ENCODE measurements at regions not wholly inside any gene's neighbourhood (a gene's known extent, or its start where the extent isn't known, plus 50 kb on each side); places are given as distances from the start of the nearest gene placed in this dataset.

- TF ChIP-seq USF1 (IDR thresholded peaks at IDR 0.05) (no peak), CEBPB (IDR thresholded peaks at IDR 0.05) (no peak), TEAD4 (IDR thresholded peaks at IDR 0.05) (no peak), YY1 (IDR thresholded peaks at IDR 0.05; ENCODE audit: low read depth) (no peak), RAD21 (IDR thresholded peaks at IDR 0.05; ENCODE audit: low read depth) (no peak), TCF12 (IDR thresholded peaks at IDR 0.05; ENCODE audit: low read depth) (no peak), EGR1 (IDR thresholded peaks at IDR 0.05) (no peak), MAX (IDR thresholded peaks at IDR 0.05) (no peak), NFIC (IDR thresholded peaks at IDR 0.05) (no peak), EP300 (IDR thresholded peaks at IDR 0.05; ENCODE audit: borderline replicate concordance) (no peak), REST (IDR thresholded peaks at IDR 0.05; ENCODE audit: low read depth) (no peak), ZBTB7A (IDR thresholded peaks at IDR 0.05; ENCODE audit: low read depth) (no peak), CREB1 (IDR thresholded peaks at IDR 0.05; ENCODE audit: low read depth) (no peak), FOXM1 (IDR thresholded peaks at IDR 0.05; ENCODE audit: borderline replicate concordance, low read depth) (no peak)
Observed at GRCh38 chr2:153739394-153739793, 132.3 kb upstream of the GALNT13 start.

GRCh38 chr2:153761936-153762335 lies 109.8 kb upstream of the GALNT13 start:
- TF ChIP-seq TCF12 (IDR thresholded peaks at IDR 0.05; ENCODE audit: low read depth), result no peak
- no peak for TF ChIP-seq MAX (IDR thresholded peaks at IDR 0.05)
- no peak for TF ChIP-seq YY1 (IDR thresholded peaks at IDR 0.05; ENCODE audit: low read depth)
- no peak for TF ChIP-seq REST (IDR thresholded peaks at IDR 0.05; ENCODE audit: low read depth)
- no peak for TF ChIP-seq TAF1 (IDR thresholded peaks at IDR 0.05; ENCODE audit: low read depth)
- TF ChIP-seq EP300 (IDR thresholded peaks at IDR 0.05; ENCODE audit: borderline replicate concordance), result no peak
- TF ChIP-seq ZBTB7A (IDR thresholded peaks at IDR 0.05; ENCODE audit: low read depth), result no peak
- TF ChIP-seq RAD21 (IDR thresholded peaks at IDR 0.05; ENCODE audit: low read depth), result no peak
- no peak for TF ChIP-seq USF1 (IDR thresholded peaks at IDR 0.05)
- TF ChIP-seq CEBPB (IDR thresholded peaks at IDR 0.05), result no peak
- TF ChIP-seq TEAD4 (IDR thresholded peaks at IDR 0.05), result no peak
- no peak for TF ChIP-seq EGR1 (IDR thresholded peaks at IDR 0.05)
- TF ChIP-seq FOXM1 (IDR thresholded peaks at IDR 0.05; ENCODE audit: borderline replicate concordance, low read depth), result no peak
- TF ChIP-seq CREB1 (IDR thresholded peaks at IDR 0.05; ENCODE audit: low read depth), result no peak
- TF ChIP-seq NFIC (IDR thresholded peaks at IDR 0.05), result no peak

- TF ChIP-seq EGR1 (IDR thresholded peaks at IDR 0.05) (no peak), TAF1 (IDR thresholded peaks at IDR 0.05; ENCODE audit: low read depth) (no peak), RAD21 (IDR thresholded peaks at IDR 0.05; ENCODE audit: low read depth) (no peak), TEAD4 (IDR thresholded peaks at IDR 0.05) (no peak), CREB1 (IDR thresholded peaks at IDR 0.05; ENCODE audit: low read depth) (no peak), REST (IDR thresholded peaks at IDR 0.05; ENCODE audit: low read depth) (no peak), MAX (IDR thresholded peaks at IDR 0.05) (no peak), YY1 (IDR thresholded peaks at IDR 0.05; ENCODE audit: low read depth) (no peak), USF1 (IDR thresholded peaks at IDR 0.05) (no peak), ZBTB7A (IDR thresholded peaks at IDR 0.05; ENCODE audit: low read depth) (no peak), FOXM1 (IDR thresholded peaks at IDR 0.05; ENCODE audit: borderline replicate concordance, low read depth) (no peak), NFIC (IDR thresholded peaks at IDR 0.05) (no peak)
Observed at GRCh38 chr2:153766415-153766814, 105.3 kb upstream of the GALNT13 start.

Data from Ishikawa (cell line).